ENCODE measurements at regions not wholly inside any gene's neighbourhood (a gene's known extent, or its start where the extent isn't known, plus 50 kb on each side); places are given as distances from the start of the nearest gene placed in this dataset.
A peak's percentile ranks its signal among the peaks of the same experiment; 100 is the strongest.

GRCh38 chr10:128506423-128506822, 380.2 kb upstream of the MKI67 start:
- 76 to 89% methylated on average over 2 of the region's 2 CpGs for WGBS, 2 donors
- Histone ChIP-seq H3K4me3 (no peak overlapping the region), H3K9ac (ENCODE audit: insufficient read depth in 1 of 2, low read length in 2 of 2) (no peak overlapping the region), H3K4me1 (ENCODE audit: control insufficient read depth in 5 of 5, insufficient read depth in 5 of 5, low read length in 5 of 5) (no peaks in the 10 kb centered on the region), H3K9me3 (ENCODE audit: control insufficient read depth in 4 of 4, insufficient read depth in 3 of 4, low read length in 3 of 4) (peaks cover 0 to 9% (median 1%) of the 10 kb centered on the region in 4 donors), H3K36me3 (ENCODE audit: control insufficient read depth in 4 of 4, insufficient read depth in 4 of 4, low read length in 4 of 4) (no peaks in the 10 kb centered on the region), H3K27me3 (ENCODE audit: control insufficient read depth in 3 of 3, insufficient read depth in 3 of 3, low read length in 2 of 3) (peaks cover 0 to 3% (median 0%) of the 10 kb centered on the region in 3 donors), H3K27ac (ENCODE audit: low read depth in 1 of 2, low read length in 1 of 2) (no peak overlapping the region)
- ATAC-seq (ENCODE audit: insufficient read depth, low FRiP score) (no peak), DNase-seq (no peak)
- TF ChIP-seq CTCF (IDR thresholded peaks at IDR 0.05; ENCODE audit: control extremely low read depth, extremely low read depth), result no peak

DNA sequence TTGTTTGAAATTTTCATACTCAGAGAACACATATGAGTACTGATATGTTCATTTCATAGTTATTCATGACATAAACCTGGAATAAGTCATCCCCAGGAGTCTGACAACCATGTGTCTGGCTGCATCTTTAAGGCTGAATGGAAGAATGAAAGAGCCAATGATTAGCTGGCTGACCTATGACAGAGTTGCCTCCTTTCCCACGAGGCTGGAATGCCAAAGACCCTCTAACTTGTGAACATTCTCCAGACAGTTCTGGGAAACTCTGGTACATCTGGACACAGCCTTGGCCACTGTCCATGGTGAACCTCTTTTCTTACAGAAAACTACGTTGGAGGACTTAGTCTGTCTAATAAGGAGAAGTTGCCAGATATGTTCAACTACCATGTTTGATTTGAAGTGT, 380.8 kb upstream of the MKI67 start:
- no peak overlapping the region for H3K9ac ChIP-seq (ENCODE audit: insufficient read depth in 1 of 2, low read length in 2 of 2)
- no peak for ATAC-seq (ENCODE audit: insufficient read depth, low FRiP score)
- no peak for TF ChIP-seq CTCF (IDR thresholded peaks at IDR 0.05; ENCODE audit: control extremely low read depth, extremely low read depth)
- no peaks in the 10 kb centered on the region for H3K4me1 ChIP-seq (ENCODE audit: control insufficient read depth in 5 of 5, insufficient read depth in 5 of 5, low read length in 5 of 5)
- H3K27ac ChIP-seq (ENCODE audit: low read depth in 1 of 2, low read length in 1 of 2), result no peak overlapping the region
- 42 to 59% methylated on average over 2 of the region's 2 CpGs for WGBS, 2 donors
- H3K9me3 ChIP-seq (ENCODE audit: control insufficient read depth in 4 of 4, insufficient read depth in 3 of 4, low read length in 3 of 4), result peaks cover 0 to 5% (median 1%) of the 10 kb centered on the region in 4 donors
- no peak for DNase-seq
- no peak overlapping the region for H3K4me3 ChIP-seq
- no peaks in the 10 kb centered on the region for H3K36me3 ChIP-seq (ENCODE audit: control insufficient read depth in 4 of 4, insufficient read depth in 4 of 4, low read length in 4 of 4)
- H3K27me3 ChIP-seq (ENCODE audit: control insufficient read depth in 3 of 3, insufficient read depth in 3 of 3, low read length in 2 of 3), result peaks cover 0 to 2% (median 0%) of the 10 kb centered on the region in 3 donors

- Histone ChIP-seq H3K4me3 (no peak overlapping the region), H3K27me3 (ENCODE audit: control insufficient read depth in 3 of 3, insufficient read depth in 3 of 3, low read length in 2 of 3) (peaks cover 0 to 5% (median 0%) of the 10 kb centered on the region in 3 donors), H3K9ac (ENCODE audit: insufficient read depth in 1 of 2, low read length in 2 of 2) (no peak overlapping the region), H3K9me3 (ENCODE audit: control insufficient read depth in 4 of 4, insufficient read depth in 3 of 4, low read length in 3 of 4) (peaks cover 0 to 3% (median 0%) of the 10 kb centered on the region in 4 donors), H3K4me1 (ENCODE audit: control insufficient read depth in 5 of 5, insufficient read depth in 5 of 5, low read length in 5 of 5) (no peaks in the 10 kb centered on the region), H3K27ac (ENCODE audit: low read depth in 1 of 2, low read length in 1 of 2) (no peak overlapping the region), H3K36me3 (ENCODE audit: control insufficient read depth in 4 of 4, insufficient read depth in 4 of 4, low read length in 4 of 4) (no peaks in the 10 kb centered on the region)
- peak in 1 of 3 donors; percentile 14 for DNase-seq
- WGBS, 2 donors, result 56 to 69% methylated on average over 11 of the region's 11 CpGs
- TF ChIP-seq CTCF (IDR thresholded peaks at IDR 0.05; ENCODE audit: control extremely low read depth, extremely low read depth), result no peak
- ATAC-seq (ENCODE audit: insufficient read depth, low FRiP score), result no peak
Measured at GRCh38 chr10:128511284-128511683, 385.1 kb upstream of the MKI67 start.

- no peak overlapping the region for H3K9ac ChIP-seq (ENCODE audit: insufficient read depth in 1 of 2, low read length in 2 of 2)
- DNase-seq, result no peak
- H3K9me3 ChIP-seq (ENCODE audit: control insufficient read depth in 4 of 4, insufficient read depth in 3 of 4, low read length in 3 of 4), result peaks cover 0 to 3% (median 0%) of the 10 kb centered on the region in 4 donors
- peaks cover 0 to 6% (median 0%) of the 10 kb centered on the region in 3 donors for H3K27me3 ChIP-seq (ENCODE audit: control insufficient read depth in 3 of 3, insufficient read depth in 3 of 3, low read length in 2 of 3)
- H3K27ac ChIP-seq (ENCODE audit: low read depth in 1 of 2, low read length in 1 of 2), result no peak overlapping the region
- ATAC-seq (ENCODE audit: insufficient read depth, low FRiP score), result no peak
- TF ChIP-seq CTCF (IDR thresholded peaks at IDR 0.05; ENCODE audit: control extremely low read depth, extremely low read depth), result no peak
- no peaks in the 10 kb centered on the region for H3K36me3 ChIP-seq (ENCODE audit: control insufficient read depth in 4 of 4, insufficient read depth in 4 of 4, low read length in 4 of 4)
- H3K4me1 ChIP-seq (ENCODE audit: control insufficient read depth in 5 of 5, insufficient read depth in 5 of 5, low read length in 5 of 5), result no peaks in the 10 kb centered on the region
- WGBS, 2 donors, result 92 to 93% methylated on average over 7 of the region's 7 CpGs
- no peak overlapping the region for H3K4me3 ChIP-seq
Measured at GRCh38 chr10:128512767-128513166, 386.5 kb upstream of the MKI67 start.

All from lung (tissue), 11 donors.